Keratinocyte (primary cell): ENCODE measurements at regions not wholly inside any gene's neighbourhood (a gene's known extent, or its start where the extent isn't known, plus 50 kb on each side); places are given as distances from the start of the nearest gene placed in this dataset.

Experiments used
- DNase-seq: peaks from one replicate; pipeline ENCODE4 v3.0.0-alpha.2; 2011; ENCODE audit warnings: low read depth, missing footprints, low spot score
- FAIRE-seq: peaks from 2 replicates; lab custom pipeline; 2011; peaks lifted over from hg19 to GRCh38; lab: Jason Lieb, UNC
- H2AFZ ChIP-seq: 2 replicates; pipeline ENCODE4 v1.6.0; 2012; ENCODE audit warnings: low read length, control low read depth, inconsistent platforms; ENCODE audit not compliant: control insufficient read depth
- H3K27ac ChIP-seq: 2 replicates; pipeline ENCODE4 v1.5.1; 2011; ENCODE audit warnings: low read length; ENCODE audit not compliant: control insufficient read depth, insufficient read depth
- H3K27me3 ChIP-seq: 3 replicates; pipeline ENCODE4 v1.6.0; 2011; ENCODE audit warnings: low read length; ENCODE audit not compliant: control insufficient read depth, insufficient read depth; ENCODE audit errors: extremely low read depth
- H3K36me3 ChIP-seq, 2 experiments: 2 replicates in 1 of 2; 3 replicates in 1 of 2; pipeline ENCODE4 v1.5.1; 2011; ENCODE audit warnings: low read length in 2 of 2, mild to moderate bottlenecking in 1 of 2; ENCODE audit not compliant: control insufficient read depth in 2 of 2, insufficient read depth in 2 of 2; ENCODE audit errors: extremely low read depth in 1 of 2
- H3K4me1 ChIP-seq: 3 replicates; pipeline ENCODE4 v1.5.1; 2011; ENCODE audit warnings: low read length; ENCODE audit not compliant: control insufficient read depth, insufficient read depth; ENCODE audit errors: extremely low read depth
- H3K4me2 ChIP-seq: 3 replicates; pipeline ENCODE4 v1.6.0; 2011; ENCODE audit warnings: low read depth, low read length; ENCODE audit not compliant: control insufficient read depth, insufficient read depth; ENCODE audit errors: extremely low read depth
- H3K4me3 ChIP-seq, 3 experiments: fragments of 200-600 bp in 1 of 3; sonication (generic) in 1 of 3; 2 replicates in 2 of 3; 3 replicates in 1 of 3; pipeline ENCODE4 v1.5.1; 2011 to 2016; ENCODE audit warnings: low read length in 3 of 3, mild to moderate bottlenecking in 3 of 3, control low read depth in 2 of 3, inconsistent platforms in 1 of 3, low read depth in 1 of 3, mixed read lengths in 1 of 3, mixed run types in 1 of 3, moderate library complexity in 1 of 3; ENCODE audit not compliant: control insufficient read depth in 2 of 3, insufficient read depth in 2 of 3; ENCODE audit errors: extremely low read depth in 1 of 3
- H3K79me2 ChIP-seq: 2 replicates; pipeline ENCODE4 v1.6.0; 2012; ENCODE audit warnings: low read length; ENCODE audit not compliant: control insufficient read depth, insufficient read depth
- H3K9ac ChIP-seq: 3 replicates; pipeline ENCODE4 v1.6.0; 2011; ENCODE audit warnings: low read length; ENCODE audit not compliant: control insufficient read depth, insufficient read depth; ENCODE audit errors: extremely low read depth
- H3K9me1 ChIP-seq: 3 replicates; pipeline ENCODE4 v1.6.0; 2011; ENCODE audit warnings: low read length; ENCODE audit not compliant: control insufficient read depth, insufficient read depth; ENCODE audit errors: extremely low read depth
- H3K9me3 ChIP-seq: 2 replicates; pipeline ENCODE4 v1.5.1; 2012; ENCODE audit warnings: low read depth, low read length; ENCODE audit not compliant: control insufficient read depth
- H4K20me1 ChIP-seq: 3 replicates; pipeline ENCODE4 v1.6.0; 2011; ENCODE audit warnings: low read length; ENCODE audit not compliant: control insufficient read depth, insufficient read depth; ENCODE audit errors: extremely low read depth
- EZH2 ChIP-seq: IDR thresholded peaks from one replicate; pipeline ENCODE4 v1.6.1; 2012; ENCODE audit warnings: inconsistent platforms, mild to moderate bottlenecking, low read length, moderate library complexity
- dilution Hi-C: fragments of 300-500 bp; cut with MboI; formaldehyde crosslinking; loops from one replicate; pipeline ENCODE4 v1.7.0; 2020; ENCODE audit warnings: low sequenced_read_pairs; ENCODE audit not compliant: extremely low pct_ligation_motif_present
- TF ChIP-seq, protein P1 (sequence below), 3 experiments: IDR thresholded peaks in 1 of 3; conservative IDR thresholded peaks in 1 of 3; optimal IDR thresholded peaks in 1 of 3; 2 replicates in 2 of 3; 3 replicates in 1 of 3; pipeline versions ENCODE3 to v1.5.1; 2011; ENCODE audit warnings: low read length in 3 of 3, mild to moderate bottlenecking in 3 of 3, moderate library complexity in 2 of 3, control low read depth in 1 of 3, inconsistent platforms in 1 of 3; ENCODE audit not compliant: insufficient read depth in 2 of 3; ENCODE audit errors: extremely low read depth in 1 of 3

DNA sequence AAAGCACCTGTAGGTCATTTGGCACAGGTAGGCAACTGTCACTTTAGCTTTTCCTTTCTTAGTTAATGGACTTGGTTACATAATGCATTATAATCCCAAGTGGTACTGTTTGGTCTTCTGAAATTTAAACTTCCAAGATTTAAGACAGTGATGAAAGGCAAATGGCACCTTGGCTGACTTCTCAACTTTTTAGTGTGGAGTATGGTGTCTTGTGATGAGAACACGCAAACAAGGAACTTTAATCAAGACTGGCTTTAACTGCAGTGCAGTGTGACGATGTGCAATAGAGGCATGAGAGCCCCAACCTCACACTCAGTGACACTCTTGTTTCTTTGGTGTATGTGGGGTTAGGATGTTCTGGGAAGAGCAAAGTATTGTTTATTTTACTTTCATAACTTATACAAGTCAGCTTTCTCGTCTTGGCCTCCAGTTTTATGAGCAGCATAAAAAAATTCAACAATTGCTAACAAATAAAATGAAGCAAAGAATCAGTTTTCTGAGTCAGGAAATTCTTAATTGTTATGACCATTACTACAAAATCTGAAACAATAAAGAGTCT lies 171.9 kb downstream of the MAD2L1 start:
- H3K36me3 ChIP-seq: no peaks in the 10 kb centered on the region
- no peak overlapping the region for H2AFZ ChIP-seq
- no peaks in the 10 kb centered on the region for H3K27me3 ChIP-seq
- no peaks in the 10 kb centered on the region for H4K20me1 ChIP-seq
- H3K9me1 ChIP-seq: no peaks in the 10 kb centered on the region
- TF ChIP-seq EZH2: no peak
- TF ChIP-seq, protein P1, sequence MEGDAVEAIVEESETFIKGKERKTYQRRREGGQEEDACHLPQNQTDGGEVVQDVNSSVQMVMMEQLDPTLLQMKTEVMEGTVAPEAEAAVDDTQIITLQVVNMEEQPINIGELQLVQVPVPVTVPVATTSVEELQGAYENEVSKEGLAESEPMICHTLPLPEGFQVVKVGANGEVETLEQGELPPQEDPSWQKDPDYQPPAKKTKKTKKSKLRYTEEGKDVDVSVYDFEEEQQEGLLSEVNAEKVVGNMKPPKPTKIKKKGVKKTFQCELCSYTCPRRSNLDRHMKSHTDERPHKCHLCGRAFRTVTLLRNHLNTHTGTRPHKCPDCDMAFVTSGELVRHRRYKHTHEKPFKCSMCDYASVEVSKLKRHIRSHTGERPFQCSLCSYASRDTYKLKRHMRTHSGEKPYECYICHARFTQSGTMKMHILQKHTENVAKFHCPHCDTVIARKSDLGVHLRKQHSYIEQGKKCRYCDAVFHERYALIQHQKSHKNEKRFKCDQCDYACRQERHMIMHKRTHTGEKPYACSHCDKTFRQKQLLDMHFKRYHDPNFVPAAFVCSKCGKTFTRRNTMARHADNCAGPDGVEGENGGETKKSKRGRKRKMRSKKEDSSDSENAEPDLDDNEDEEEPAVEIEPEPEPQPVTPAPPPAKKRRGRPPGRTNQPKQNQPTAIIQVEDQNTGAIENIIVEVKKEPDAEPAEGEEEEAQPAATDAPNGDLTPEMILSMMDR (optimal IDR thresholded peaks at IDR 0.05 in 1 of 3, IDR thresholded peaks at IDR 0.05 in 1 of 3, conservative IDR thresholded peaks at IDR 0.05 in 1 of 3; ENCODE audit: extremely low read depth in 1 of 3, insufficient read depth in 2 of 3, low read length in 3 of 3): no peak
- FAIRE-seq (no peak), DNase-seq (no peak)
- H3K79me2 ChIP-seq: no peaks in the 10 kb centered on the region
- H3K4me1 ChIP-seq: no peaks in the 10 kb centered on the region
- dilution Hi-C loops: no loop called here
- no peaks in the 10 kb centered on the region for H3K9me3 ChIP-seq
- H3K4me3 ChIP-seq: no peak overlapping the region
- no peak overlapping the region for H3K4me2 ChIP-seq
- no peak overlapping the region for H3K27ac ChIP-seq
- H3K9ac ChIP-seq: no peak overlapping the region

GRCh38 chr4:119873794-119874325 lies 192.8 kb downstream of the MAD2L1 start:
- Histone ChIP-seq H3K27ac (no peak overlapping the region), H2AFZ (no peak overlapping the region), H4K20me1 (no peaks in the 10 kb centered on the region), H3K4me2 (no peak overlapping the region), H3K4me1 (no peaks in the 10 kb centered on the region), H3K9ac (no peak overlapping the region), H3K9me1 (no peaks in the 10 kb centered on the region), H3K79me2 (no peaks in the 10 kb centered on the region), H3K36me3 (no peaks in the 10 kb centered on the region), H3K27me3 (no peaks in the 10 kb centered on the region), H3K4me3 (no peak overlapping the region), H3K9me3 (no peaks in the 10 kb centered on the region)
- dilution Hi-C loops: no loop called here
- TF ChIP-seq, protein P1 (optimal IDR thresholded peaks at IDR 0.05 in 1 of 3, IDR thresholded peaks at IDR 0.05 in 1 of 3, conservative IDR thresholded peaks at IDR 0.05 in 1 of 3; ENCODE audit: extremely low read depth in 1 of 3, insufficient read depth in 2 of 3, low read length in 3 of 3): no peak
- TF ChIP-seq EZH2: no peak
- no peak for FAIRE-seq
- DNase-seq: no peak
